OCI-LY1 (cell line): ENCODE measurements at regions not wholly inside any gene's neighbourhood (a gene's known extent, or its start where the extent isn't known, plus 50 kb on each side); places are given as distances from the start of the nearest gene placed in this dataset.

Source experiments
- H2AFZ ChIP-seq: fragments of 200-600 bp; sonication (generic), shearing (Covaris generic); 2 replicates; pipeline ENCODE4 v1.6.0; 2014; ENCODE audit warnings: antibody characterized with exemption, mild to moderate bottlenecking, low read length
- H3F3A ChIP-seq: fragments of 200-600 bp; sonication (generic), shearing (Covaris generic); 2 replicates; pipeline ENCODE4 v1.6.0; 2014; ENCODE audit warnings: mild to moderate bottlenecking, antibody characterized with exemption, low read length, moderate library complexity; ENCODE audit not compliant: insufficient read depth
- H3K27ac ChIP-seq: fragments of 200-600 bp; sonication (generic); 2 replicates; pipeline ENCODE4 v1.5.1; 2014; ENCODE audit warnings: low read length, mixed run types, mild to moderate bottlenecking, low read depth; ENCODE audit not compliant: poor library complexity, severe bottlenecking
- H3K27me3 ChIP-seq: fragments of 200-600 bp; sonication (generic); 2 replicates; pipeline ENCODE4 v1.6.0; 2014; ENCODE audit warnings: antibody characterized with exemption, mild to moderate bottlenecking, low read length, moderate library complexity; ENCODE audit not compliant: insufficient read depth
- H3K36me3 ChIP-seq: fragments of 200-600 bp; sonication (generic); 2 replicates; pipeline ENCODE4 v1.6.1; 2014; ENCODE audit warnings: mild to moderate bottlenecking, antibody characterized with exemption, low read length, moderate library complexity, mixed read lengths; ENCODE audit not compliant: insufficient read depth
- H3K4me1 ChIP-seq: fragments of 200-600 bp; sonication (generic); 2 replicates; pipeline ENCODE4 v1.5.1; 2014; ENCODE audit warnings: mild to moderate bottlenecking, low read length, moderate library complexity; ENCODE audit not compliant: insufficient read depth, severe bottlenecking
- H3K4me2 ChIP-seq: fragments of 200-600 bp; sonication (generic), shearing (Covaris generic); 2 replicates; pipeline ENCODE4 v1.6.1; 2014; ENCODE audit warnings: low read length
- H3K4me3 ChIP-seq: fragments of 200-600 bp; sonication (generic); 2 replicates; pipeline ENCODE4 v1.5.1; 2014; ENCODE audit warnings: low read length, low read depth, mild to moderate bottlenecking, mixed read lengths; ENCODE audit not compliant: poor library complexity, severe bottlenecking
- H3K79me2 ChIP-seq: fragments of 200-600 bp; shearing (Covaris generic); 2 replicates; pipeline ENCODE4 v1.6.1; 2016; ENCODE audit warnings: mixed run types, low read length, mixed read lengths; ENCODE audit not compliant: insufficient read depth
- H3K9ac ChIP-seq: fragments of 200-600 bp; sonication (generic), shearing (Covaris generic); 2 replicates; pipeline ENCODE4 v1.6.1; 2014; ENCODE audit warnings: mild to moderate bottlenecking, low read length, mixed read lengths
- H3K9me2 ChIP-seq: fragments of 200-600 bp; sonication (generic), shearing (Covaris generic); 2 replicates; pipeline ENCODE4 v1.6.1; 2014; ENCODE audit warnings: low read depth, mild to moderate bottlenecking, low read length, mixed read lengths
- H3K9me3 ChIP-seq: fragments of 200-600 bp; shearing (Covaris generic); 2 replicates; pipeline ENCODE4 v1.6.1; 2014; ENCODE audit warnings: low read length, mixed read lengths
- H4K20me1 ChIP-seq: fragments of 200-600 bp; sonication (generic), shearing (Covaris generic); 2 replicates; pipeline ENCODE4 v1.6.0; 2016; ENCODE audit warnings: mild to moderate bottlenecking, low read length; ENCODE audit not compliant: insufficient read depth
- CTCF ChIP-seq: fragments of 200-600 bp; sonication (generic), shearing (Covaris generic); IDR thresholded peaks from 2 replicates; pipeline ENCODE4 v1.5.1; 2017; ENCODE audit warnings: mild to moderate bottlenecking, antibody characterized with exemption, low read length, moderate library complexity, mixed read lengths
- EZH2 ChIP-seq: fragments of 200-600 bp; sonication (generic), shearing (Covaris generic); IDR thresholded peaks from 2 replicates; pipeline ENCODE4 v1.8.0; 2017; ENCODE audit warnings: borderline replicate concordance, mixed run types, mild to moderate bottlenecking, antibody characterized with exemption, low read length, moderate library complexity, mixed read lengths

GRCh38 chr12:33283054-33283453 is 156.6 kb downstream of the SYT10 start:
- Histone ChIP-seq H2AFZ (no peak overlapping the region), H3K4me2 (no peak overlapping the region), H3F3A (no peaks in the 10 kb centered on the region), H3K27me3 (no peaks in the 10 kb centered on the region), H3K9me2 (no peaks in the 10 kb centered on the region), H3K9ac (no peak overlapping the region), H3K36me3 (no peaks in the 10 kb centered on the region), H3K4me1 (no peaks in the 10 kb centered on the region), H3K4me3 (no peak overlapping the region), H3K27ac (no peak overlapping the region), H3K9me3 (no peaks in the 10 kb centered on the region), H3K79me2 (no peaks in the 10 kb centered on the region), H4K20me1 (no peaks in the 10 kb centered on the region)
- no peak for TF ChIP-seq CTCF
- no peak for TF ChIP-seq EZH2

- Histone ChIP-seq H3K9me2 (no peaks in the 10 kb centered on the region), H3F3A (no peaks in the 10 kb centered on the region), H3K4me1 (no peaks in the 10 kb centered on the region), H4K20me1 (no peaks in the 10 kb centered on the region), H2AFZ (no peak overlapping the region), H3K36me3 (no peaks in the 10 kb centered on the region), H3K27me3 (no peaks in the 10 kb centered on the region), H3K4me3 (no peak overlapping the region), H3K27ac (no peak overlapping the region), H3K9me3 (no peaks in the 10 kb centered on the region), H3K79me2 (no peaks in the 10 kb centered on the region), H3K4me2 (no peak overlapping the region), H3K9ac (no peak overlapping the region)
- TF ChIP-seq EZH2 (no peak), CTCF (no peak)
These were observed 162.2 kb downstream of the SYT10 start for GRCh38 chr12:33277376-33277775.

- no peak for TF ChIP-seq CTCF
- no peak for TF ChIP-seq EZH2
- Histone ChIP-seq H3K9me2 (no peaks in the 10 kb centered on the region), H3K79me2 (no peaks in the 10 kb centered on the region), H3K4me2 (no peak overlapping the region), H3K36me3 (no peaks in the 10 kb centered on the region), H3K4me3 (no peak overlapping the region), H2AFZ (no peak overlapping the region), H3K9me3 (no peaks in the 10 kb centered on the region), H4K20me1 (no peaks in the 10 kb centered on the region), H3K27me3 (no peaks in the 10 kb centered on the region), H3K9ac (no peak overlapping the region), H3K4me1 (no peaks in the 10 kb centered on the region), H3F3A (no peaks in the 10 kb centered on the region), H3K27ac (no peak overlapping the region)
These were observed 172.0 kb downstream of the SYT10 start for GRCh38 chr12:33267641-33268040.
